Suprapubic skin (tissue), 4 donors: ENCODE measurements at regions not wholly inside any gene's neighbourhood (a gene's known extent, or its start where the extent isn't known, plus 50 kb on each side); places are given as distances from the start of the nearest gene placed in this dataset.
"Not testable (repeated sequence)": the region's sequence is repeated elsewhere in the genome, so short reads cannot be mapped to it uniquely, and the experiment has no call there.

Experiments
- POLR2A ChIP-seq, 2 donors: fragments of 450-650 bp; IDR thresholded peaks; one replicate each; pipeline ENCODE4 v1.6.1; 2017; ENCODE audit warnings: antibody characterized with exemption in 2 of 2, mild to moderate bottlenecking in 2 of 2, moderate library complexity in 2 of 2
- POLR2AphosphoS5 ChIP-seq, 3 donors: sonication (generic); formaldehyde crosslinking; IDR thresholded peaks; one replicate each; pipeline ENCODE4 v1.6.1; 2017; ENCODE audit warnings: antibody characterized with exemption in 3 of 3
- TF ChIP-seq, protein P1 (sequence below), 2 donors: fragments of 200-600 bp in 1 of 2; fragments of 450-650 bp in 1 of 2; sonication (generic) in 1 of 2; IDR thresholded peaks; one replicate each; pipeline ENCODE4 v1.5.1; 2016 to 2019; ENCODE audit warnings: antibody characterized with exemption in 2 of 2, mild to moderate bottlenecking in 1 of 2, moderate library complexity in 1 of 2

DNA sequence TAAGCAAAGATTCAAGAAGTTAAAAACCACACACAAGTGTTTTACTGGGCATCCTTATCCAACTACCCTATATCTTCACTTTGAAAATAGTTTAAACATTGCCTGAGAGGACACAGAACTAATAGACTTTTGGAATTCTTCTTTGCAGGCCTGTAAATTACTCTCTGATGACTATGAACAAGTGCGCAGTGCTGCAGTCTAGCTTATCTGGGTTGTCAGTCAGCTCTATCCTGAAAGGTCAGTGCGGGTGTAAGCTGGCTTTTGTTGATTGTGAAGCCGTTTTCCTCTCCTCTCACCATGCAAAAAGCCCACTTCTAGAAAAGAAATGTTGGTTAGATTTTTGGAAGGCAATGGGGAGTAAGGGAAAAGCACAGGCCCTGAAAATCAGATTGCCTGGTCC lies 143.6 kb upstream of the ERV3-1 start:
- TF ChIP-seq, protein P1, sequence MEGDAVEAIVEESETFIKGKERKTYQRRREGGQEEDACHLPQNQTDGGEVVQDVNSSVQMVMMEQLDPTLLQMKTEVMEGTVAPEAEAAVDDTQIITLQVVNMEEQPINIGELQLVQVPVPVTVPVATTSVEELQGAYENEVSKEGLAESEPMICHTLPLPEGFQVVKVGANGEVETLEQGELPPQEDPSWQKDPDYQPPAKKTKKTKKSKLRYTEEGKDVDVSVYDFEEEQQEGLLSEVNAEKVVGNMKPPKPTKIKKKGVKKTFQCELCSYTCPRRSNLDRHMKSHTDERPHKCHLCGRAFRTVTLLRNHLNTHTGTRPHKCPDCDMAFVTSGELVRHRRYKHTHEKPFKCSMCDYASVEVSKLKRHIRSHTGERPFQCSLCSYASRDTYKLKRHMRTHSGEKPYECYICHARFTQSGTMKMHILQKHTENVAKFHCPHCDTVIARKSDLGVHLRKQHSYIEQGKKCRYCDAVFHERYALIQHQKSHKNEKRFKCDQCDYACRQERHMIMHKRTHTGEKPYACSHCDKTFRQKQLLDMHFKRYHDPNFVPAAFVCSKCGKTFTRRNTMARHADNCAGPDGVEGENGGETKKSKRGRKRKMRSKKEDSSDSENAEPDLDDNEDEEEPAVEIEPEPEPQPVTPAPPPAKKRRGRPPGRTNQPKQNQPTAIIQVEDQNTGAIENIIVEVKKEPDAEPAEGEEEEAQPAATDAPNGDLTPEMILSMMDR (IDR thresholded peaks at IDR 0.05): not testable (repeated sequence)
- not testable (repeated sequence) for TF ChIP-seq POLR2A, POLR2AphosphoS5 (IDR thresholded peaks at IDR 0.05)
